ENCODE measurements at regions not wholly inside any gene's neighbourhood (a gene's known extent, or its start where the extent isn't known, plus 50 kb on each side); places are given as distances from the start of the nearest gene placed in this dataset.
"Not testable (repeated sequence)": the region's sequence is repeated elsewhere in the genome, so short reads cannot be mapped to it uniquely, and the experiment has no call there.

GRCh38 chr1:208990456-208990855, 593.1 kb upstream of the CAMK1G start:
- TF ChIP-seq POLR2AphosphoS5 (IDR thresholded peaks at IDR 0.05; ENCODE audit: low read depth, low read length) = no peak
- TF ChIP-seq REST (IDR thresholded peaks at IDR 0.05; ENCODE audit: insufficient read depth in 1 of 2, low read depth in 2 of 2, low read length in 1 of 2) = no peak
- TF ChIP-seq CTCF (IDR thresholded peaks at IDR 0.05) = no peak
- no peak for TF ChIP-seq SIN3A (IDR thresholded peaks at IDR 0.05; ENCODE audit: borderline replicate concordance, insufficient read depth, low read depth, low read length)
- TF ChIP-seq TCF7L2 (IDR thresholded peaks at IDR 0.05; ENCODE audit: low read depth, low read length) = no peak
- ChIA-PET POLR2A (no interaction called here), CTCF (no interaction called here)
- no peaks in the 10 kb centered on the region for H3K9me3 ChIP-seq (ENCODE audit: control insufficient read depth, insufficient read depth, low read depth, low read length)
- in situ Hi-C loops (cut with HindIII; ENCODE audit: low pct_unique_long_range_greater_than_20kb, low sequenced_read_pairs) (no loop called here), intact Hi-C loops (cut with micrococcal nuclease; ENCODE audit: unreplicated experiment) (no loop called here)
- DNase-seq (ENCODE audit: low read depth, low spot score) (no peak), ATAC-seq (no peak)
- BruUV-seq (replicated peaks) = no TSS peak
- H3K27me3 ChIP-seq (ENCODE audit: control insufficient read depth, insufficient read depth, low read length) = no peaks in the 10 kb centered on the region
- H3K4me1 ChIP-seq (ENCODE audit: control insufficient read depth, insufficient read depth, low read length) = no peaks in the 10 kb centered on the region
- no peaks in the 10 kb centered on the region for H3K36me3 ChIP-seq (ENCODE audit: control insufficient read depth, insufficient read depth, low read length)
- H3K4me3 ChIP-seq (ENCODE audit: low read depth in 2 of 2, low read length in 2 of 2) = no peak overlapping the region
- H3K27ac ChIP-seq (ENCODE audit: low read length) = no peak overlapping the region

DNA sequence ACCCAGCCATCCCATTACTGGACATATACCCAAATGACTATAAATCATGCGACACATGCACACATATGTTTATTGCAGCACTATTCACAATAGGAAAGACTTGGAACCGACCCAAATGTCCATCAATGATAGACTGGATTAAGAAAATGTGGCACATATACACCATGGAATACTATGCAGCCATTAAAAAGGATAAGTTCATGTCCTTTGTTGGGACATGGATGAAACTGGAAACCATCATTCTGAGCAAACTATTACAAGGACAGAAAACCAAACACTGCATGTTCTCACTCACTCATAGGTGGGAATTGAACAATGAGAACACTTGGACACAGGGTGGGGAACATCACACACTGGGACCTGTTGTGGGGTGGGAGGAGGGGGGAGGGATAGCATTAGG, 586.5 kb upstream of the CAMK1G start:
- CTCF ChIA-PET; BruUV-seq (replicated peaks); H3K4me3 ChIP-seq (ENCODE audit: low read depth in 2 of 2, low read length in 2 of 2); H3K36me3 ChIP-seq (ENCODE audit: control insufficient read depth, insufficient read depth, low read length); H3K27me3 ChIP-seq (ENCODE audit: control insufficient read depth, insufficient read depth, low read length); intact Hi-C loops (cut with micrococcal nuclease; ENCODE audit: unreplicated experiment); H3K9me3 ChIP-seq (ENCODE audit: control insufficient read depth, insufficient read depth, low read depth, low read length); H3K4me1 ChIP-seq (ENCODE audit: control insufficient read depth, insufficient read depth, low read length); in situ Hi-C loops (cut with HindIII; ENCODE audit: low pct_unique_long_range_greater_than_20kb, low sequenced_read_pairs); POLR2A ChIA-PET; ATAC-seq; H3K27ac ChIP-seq (ENCODE audit: low read length); DNase-seq (ENCODE audit: low read depth, low spot score): not testable (repeated sequence)

DNA sequence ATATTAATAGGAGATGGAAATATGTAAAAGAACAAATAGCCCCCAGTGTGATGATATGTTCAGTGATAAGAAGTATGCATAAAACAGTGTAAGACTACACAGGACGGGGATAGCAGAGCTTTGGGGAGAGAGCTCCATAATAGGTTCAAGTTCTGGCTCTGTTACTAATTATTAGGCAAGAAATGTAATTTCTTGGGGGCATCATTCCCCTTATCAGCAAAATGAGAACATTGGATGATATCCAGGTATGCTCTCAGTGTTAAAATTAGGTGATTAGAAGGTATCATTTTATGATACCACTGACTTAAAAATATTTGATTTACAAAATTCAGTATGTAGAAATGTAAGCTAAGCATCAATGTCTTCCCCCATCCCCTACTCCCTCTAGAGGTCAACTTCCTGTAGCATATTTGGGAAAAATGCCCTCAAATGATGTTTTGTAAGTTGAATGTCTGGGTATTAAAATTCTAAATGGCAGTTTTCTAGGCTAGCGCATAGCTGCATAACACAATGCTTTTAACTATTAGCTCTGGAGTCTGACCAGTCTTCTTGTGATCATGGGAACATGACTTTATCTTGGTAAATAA, 585.7 kb upstream of the CAMK1G start:
- H3K9me3 ChIP-seq (ENCODE audit: control insufficient read depth, insufficient read depth, low read depth, low read length) = no peaks in the 10 kb centered on the region
- H3K4me1 ChIP-seq (ENCODE audit: control insufficient read depth, insufficient read depth, low read length) = no peaks in the 10 kb centered on the region
- ATAC-seq (no peak), DNase-seq (ENCODE audit: low read depth, low spot score) (no peak)
- no peaks in the 10 kb centered on the region for H3K27me3 ChIP-seq (ENCODE audit: control insufficient read depth, insufficient read depth, low read length)
- intact Hi-C loops (cut with micrococcal nuclease; ENCODE audit: unreplicated experiment) = no loop called here
- H3K36me3 ChIP-seq (ENCODE audit: control insufficient read depth, insufficient read depth, low read length) = no peaks in the 10 kb centered on the region
- POLR2A ChIA-PET = no interaction called here
- BruUV-seq (replicated peaks) = no TSS peak
- in situ Hi-C loops (cut with HindIII; ENCODE audit: low pct_unique_long_range_greater_than_20kb, low sequenced_read_pairs) = no loop called here
- H3K4me3 ChIP-seq (ENCODE audit: low read depth in 2 of 2, low read length in 2 of 2) = no peak overlapping the region
- H3K27ac ChIP-seq (ENCODE audit: low read length) = no peak overlapping the region
- peak; percentile 8; the same call in 1 of the 2 replicates for TF ChIP-seq CTCF (IDR thresholded peaks at IDR 0.05)
- no peak for TF ChIP-seq REST (IDR thresholded peaks at IDR 0.05; ENCODE audit: insufficient read depth in 1 of 2, low read depth in 2 of 2, low read length in 1 of 2)
- CTCF ChIA-PET = no interaction called here
